ENCODE measurements at regions not wholly inside any gene's neighbourhood (a gene's known extent, or its start where the extent isn't known, plus 50 kb on each side); places are given as distances from the start of the nearest gene placed in this dataset.
"Not testable (repeated sequence)": the region's sequence is repeated elsewhere in the genome, so short reads cannot be mapped to it uniquely, and the experiment has no call there.

GRCh38 chr10:25828475-25828874 lies 105.6 kb upstream of the MYO3A start:
- H3K27me3 ChIP-seq (ENCODE audit: control insufficient read depth, insufficient read depth, low read length) = no peaks in the 10 kb centered on the region
- H3K4me3 ChIP-seq (ENCODE audit: low read depth, low read length) = no peak overlapping the region
- no peak for TF ChIP-seq CTCF (IDR thresholded peaks at IDR 0.05; ENCODE audit: insufficient read depth, low read depth, low read length)
- DNase-seq (ENCODE audit: low read depth) = no peak
- CTCF ChIA-PET = no interaction called here
- no peaks in the 10 kb centered on the region for H3K36me3 ChIP-seq (ENCODE audit: control insufficient read depth, insufficient read depth, low read length)
- POLR2A ChIA-PET = no interaction called here

DNA sequence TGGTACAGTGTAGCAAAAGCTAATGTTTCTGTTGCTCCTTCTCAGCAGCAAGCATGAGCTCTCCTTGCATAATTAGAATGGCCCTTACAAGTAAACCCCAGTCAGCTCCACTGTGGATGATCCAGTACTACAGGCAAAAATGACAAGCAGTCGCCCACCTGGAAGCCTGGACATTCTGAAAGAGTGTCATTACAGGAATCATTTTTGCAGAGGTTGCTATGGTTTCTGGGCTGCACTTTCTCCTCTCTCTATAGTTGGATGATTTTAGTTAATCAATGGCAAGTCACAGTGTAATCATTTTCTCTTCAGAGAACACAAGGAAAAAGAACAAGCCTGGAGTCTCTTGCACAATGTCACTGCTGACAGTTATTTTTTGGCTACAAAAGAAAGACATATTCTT lies 102.9 kb upstream of the MYO3A start:
- POLR2A ChIA-PET = no interaction called here
- Histone ChIP-seq H3K4me3 (ENCODE audit: low read depth, low read length) (no peak overlapping the region), H3K36me3 (ENCODE audit: control insufficient read depth, insufficient read depth, low read length) (no peaks in the 10 kb centered on the region), H3K27me3 (ENCODE audit: control insufficient read depth, insufficient read depth, low read length) (no peaks in the 10 kb centered on the region)
- DNase-seq (ENCODE audit: low read depth) = no peak
- TF ChIP-seq CTCF (IDR thresholded peaks at IDR 0.05; ENCODE audit: insufficient read depth, low read depth, low read length) = no peak
- CTCF ChIA-PET = interaction anchor here (0.6 kb wide), 1 partner anchor 11 kb away, joined by 3 read pairs; no protein-coding TSS in a partner anchor

- Histone ChIP-seq H3K4me3 (ENCODE audit: low read depth, low read length) (no peak overlapping the region), H3K27me3 (ENCODE audit: control insufficient read depth, insufficient read depth, low read length) (no peaks in the 10 kb centered on the region), H3K36me3 (ENCODE audit: control insufficient read depth, insufficient read depth, low read length) (no peaks in the 10 kb centered on the region)
- CTCF ChIA-PET = no interaction called here
- no peak for TF ChIP-seq CTCF (IDR thresholded peaks at IDR 0.05; ENCODE audit: insufficient read depth, low read depth, low read length)
- no peak for DNase-seq (ENCODE audit: low read depth)
- POLR2A ChIA-PET = no interaction called here
Observed at GRCh38 chr10:25839683-25840082, 94.3 kb upstream of the MYO3A start.

DNA sequence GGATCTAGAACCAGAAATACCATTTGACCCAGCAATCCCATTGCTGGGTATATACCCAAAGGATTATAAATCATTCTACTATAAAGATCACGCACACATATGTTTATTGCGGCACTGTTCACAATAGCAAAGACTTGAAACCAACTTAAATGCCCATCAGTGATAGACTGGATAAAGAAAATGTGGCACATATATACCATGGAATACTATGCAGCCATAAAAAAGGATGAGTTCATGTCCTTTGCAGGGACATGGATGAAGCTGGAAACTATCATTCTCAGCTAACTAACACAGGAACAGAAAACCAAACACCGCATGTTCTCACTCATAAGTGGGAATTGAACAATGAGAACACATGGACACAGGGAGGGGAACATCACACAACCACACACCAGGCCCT lies 93.2 kb upstream of the MYO3A start:
- H3K4me3 ChIP-seq (ENCODE audit: low read depth, low read length); POLR2A ChIA-PET; H3K27me3 ChIP-seq (ENCODE audit: control insufficient read depth, insufficient read depth, low read length); DNase-seq (ENCODE audit: low read depth); H3K36me3 ChIP-seq (ENCODE audit: control insufficient read depth, insufficient read depth, low read length): not testable (repeated sequence)
- CTCF ChIA-PET = interaction anchor here (0.5 to 0.6 kb wide), 2 partner anchors 300 to 521 kb away, joined by 3 read pairs; no protein-coding TSS in a partner anchor

- CTCF ChIA-PET = no interaction called here
- no peak for TF ChIP-seq CTCF (IDR thresholded peaks at IDR 0.05; ENCODE audit: insufficient read depth, low read depth, low read length)
- H3K4me3 ChIP-seq (ENCODE audit: low read depth, low read length) = no peak overlapping the region
- no peaks in the 10 kb centered on the region for H3K36me3 ChIP-seq (ENCODE audit: control insufficient read depth, insufficient read depth, low read length)
- H3K27me3 ChIP-seq (ENCODE audit: control insufficient read depth, insufficient read depth, low read length) = no peaks in the 10 kb centered on the region
- POLR2A ChIA-PET = no interaction called here
- DNase-seq (ENCODE audit: low read depth) = no peak
Observed at GRCh38 chr10:25842146-25842545, 91.9 kb upstream of the MYO3A start.

DNA sequence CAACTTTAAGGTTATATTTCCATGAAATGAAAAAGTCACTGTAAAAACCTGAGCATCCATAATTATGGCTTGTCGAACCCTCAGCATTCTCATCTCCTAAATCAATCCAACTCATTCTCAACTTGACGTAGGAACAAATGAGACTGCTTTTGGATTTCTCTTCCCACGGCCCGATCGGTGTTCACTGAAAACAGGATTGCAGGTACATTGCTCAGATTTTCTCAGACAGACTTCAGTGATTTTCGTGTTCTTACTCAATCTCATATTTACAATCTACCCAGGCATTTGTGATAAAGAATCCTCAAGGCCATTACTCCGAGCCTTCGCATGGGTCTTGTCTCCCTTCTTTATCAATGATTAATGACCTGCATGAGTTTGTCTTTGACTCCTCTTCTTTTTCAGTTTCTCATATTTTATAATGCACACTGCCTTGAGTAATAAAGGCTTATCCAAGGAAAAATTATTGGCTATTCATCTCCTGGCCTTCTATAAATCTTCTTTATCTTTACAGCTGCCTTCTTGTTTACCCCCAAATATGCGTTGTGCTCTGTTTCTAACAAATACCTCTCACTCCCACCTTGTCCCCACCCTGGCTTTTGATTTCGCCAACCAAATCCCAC lies 90.4 kb upstream of the MYO3A start:
- no peak for DNase-seq (ENCODE audit: low read depth)
- no peak for TF ChIP-seq CTCF (IDR thresholded peaks at IDR 0.05; ENCODE audit: insufficient read depth, low read depth, low read length)
- CTCF ChIA-PET = interaction anchor here (1.3 kb wide), 1 partner anchor 32 kb away, joined by 3 read pairs; no protein-coding TSS in a partner anchor
- H3K36me3 ChIP-seq (ENCODE audit: control insufficient read depth, insufficient read depth, low read length) = no peaks in the 10 kb centered on the region
- H3K27me3 ChIP-seq (ENCODE audit: control insufficient read depth, insufficient read depth, low read length) = no peaks in the 10 kb centered on the region
- POLR2A ChIA-PET = no interaction called here
- no peak overlapping the region for H3K4me3 ChIP-seq (ENCODE audit: low read depth, low read length)

DNA sequence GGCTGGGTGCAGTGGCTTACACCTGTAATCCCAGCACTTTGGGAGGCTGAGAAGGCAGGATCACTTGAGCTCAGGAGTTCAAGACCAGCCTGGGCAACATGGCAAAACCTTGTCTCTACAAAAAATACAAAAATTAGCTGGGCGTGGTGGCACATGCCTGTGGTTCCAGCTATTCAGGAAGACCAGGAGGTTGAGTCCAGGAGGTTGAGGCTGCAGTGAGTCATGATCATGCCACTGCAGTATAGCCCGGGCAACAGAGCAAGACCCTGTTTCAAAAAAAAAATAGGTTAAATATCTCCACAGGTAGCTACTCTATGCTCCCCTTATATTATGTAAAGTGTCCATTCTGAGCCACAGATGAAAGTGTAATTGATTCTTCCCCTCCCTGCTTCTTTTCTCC lies 89.3 kb upstream of the MYO3A start:
- DNase-seq (ENCODE audit: low read depth); H3K36me3 ChIP-seq (ENCODE audit: control insufficient read depth, insufficient read depth, low read length); POLR2A ChIA-PET; H3K27me3 ChIP-seq (ENCODE audit: control insufficient read depth, insufficient read depth, low read length); H3K4me3 ChIP-seq (ENCODE audit: low read depth, low read length): not testable (repeated sequence)
- CTCF ChIA-PET = interaction anchor here (1.3 kb wide), 1 partner anchor 31 kb away, joined by 3 read pairs; no protein-coding TSS in a partner anchor

All from BJ (cell line).